ENCODE measurements at regions not wholly inside any gene's neighbourhood (a gene's known extent, or its start where the extent isn't known, plus 50 kb on each side); places are given as distances from the start of the nearest gene placed in this dataset.

- FAIRE-seq (no peak), DNase-seq (ENCODE audit: low read depth, low spot score) (no peak)
- no peaks in the 10 kb centered on the region for H3K4me1 ChIP-seq (ENCODE audit: control insufficient read depth, extremely low read depth, insufficient read depth, low read length)
- no peak overlapping the region for H3K9ac ChIP-seq (ENCODE audit: control insufficient read depth, extremely low read depth, insufficient read depth, low read length)
- H2AFZ ChIP-seq (ENCODE audit: control insufficient read depth, low read length): no peak overlapping the region
- no peak overlapping the region for H3K4me3 ChIP-seq (ENCODE audit: control insufficient read depth in 2 of 3, extremely low read depth in 1 of 3, insufficient read depth in 2 of 3, low read depth in 1 of 3, low read length in 3 of 3)
- TF ChIP-seq CTCF (optimal IDR thresholded peaks at IDR 0.05 in 1 of 3, IDR thresholded peaks at IDR 0.05 in 1 of 3, conservative IDR thresholded peaks at IDR 0.05 in 1 of 3; ENCODE audit: extremely low read depth in 1 of 3, insufficient read depth in 2 of 3, low read length in 3 of 3) (no peak), EZH2 (IDR thresholded peaks at IDR 0.05; ENCODE audit: low read length) (no peak)
- H4K20me1 ChIP-seq (ENCODE audit: control insufficient read depth, extremely low read depth, insufficient read depth, low read length): no peaks in the 10 kb centered on the region
- no peaks in the 10 kb centered on the region for H3K9me1 ChIP-seq (ENCODE audit: control insufficient read depth, extremely low read depth, insufficient read depth, low read length)
- H3K79me2 ChIP-seq (ENCODE audit: control insufficient read depth, insufficient read depth, low read length): no peaks in the 10 kb centered on the region
- H3K27ac ChIP-seq (ENCODE audit: control insufficient read depth, insufficient read depth, low read length): no peak overlapping the region
- no peak overlapping the region for H3K4me2 ChIP-seq (ENCODE audit: control insufficient read depth, extremely low read depth, insufficient read depth, low read depth, low read length)
- H3K27me3 ChIP-seq (ENCODE audit: control insufficient read depth, extremely low read depth, insufficient read depth, low read length): no peaks in the 10 kb centered on the region
- H3K36me3 ChIP-seq (ENCODE audit: control insufficient read depth in 2 of 2, extremely low read depth in 1 of 2, insufficient read depth in 2 of 2, low read length in 2 of 2): no peaks in the 10 kb centered on the region
- dilution Hi-C loops (cut with MboI; ENCODE audit: extremely low pct_ligation_motif_present, low sequenced_read_pairs): no loop called here
- no peaks in the 10 kb centered on the region for H3K9me3 ChIP-seq (ENCODE audit: control insufficient read depth, low read depth, low read length)
Observed at GRCh38 chr10:123399276-123399839, 245.2 kb downstream of the BUB3 start.

DNA sequence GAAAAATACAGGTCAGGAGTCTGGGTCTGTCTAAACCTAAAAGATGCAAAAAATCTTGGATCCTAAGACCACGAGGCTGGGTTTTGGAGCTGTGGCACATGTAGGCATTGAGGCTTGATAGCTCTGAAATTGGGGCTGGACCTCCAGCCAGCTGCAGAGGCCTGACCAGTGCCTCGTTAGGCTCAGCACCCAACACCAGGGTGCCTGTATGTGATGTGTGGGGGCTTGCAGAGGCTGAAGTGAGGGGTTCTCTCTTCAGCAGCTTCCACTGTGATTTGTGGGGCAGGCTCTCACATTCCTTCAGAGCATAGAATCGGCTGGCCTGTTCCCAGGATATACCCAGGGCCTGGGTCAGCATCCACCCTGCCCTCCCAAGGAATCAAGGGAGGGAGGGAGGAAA is 247.8 kb downstream of the BUB3 start:
- H3K79me2 ChIP-seq (ENCODE audit: control insufficient read depth, insufficient read depth, low read length): no peaks in the 10 kb centered on the region
- no peaks in the 10 kb centered on the region for H3K9me3 ChIP-seq (ENCODE audit: control insufficient read depth, low read depth, low read length)
- DNase-seq (ENCODE audit: low read depth, low spot score) (no peak), FAIRE-seq (no peak)
- no peaks in the 10 kb centered on the region for H3K36me3 ChIP-seq (ENCODE audit: control insufficient read depth in 2 of 2, extremely low read depth in 1 of 2, insufficient read depth in 2 of 2, low read length in 2 of 2)
- H3K4me3 ChIP-seq (ENCODE audit: control insufficient read depth in 2 of 3, extremely low read depth in 1 of 3, insufficient read depth in 2 of 3, low read depth in 1 of 3, low read length in 3 of 3): no peak overlapping the region
- H3K27me3 ChIP-seq (ENCODE audit: control insufficient read depth, extremely low read depth, insufficient read depth, low read length): no peaks in the 10 kb centered on the region
- no peaks in the 10 kb centered on the region for H3K9me1 ChIP-seq (ENCODE audit: control insufficient read depth, extremely low read depth, insufficient read depth, low read length)
- no peak overlapping the region for H3K27ac ChIP-seq (ENCODE audit: control insufficient read depth, insufficient read depth, low read length)
- H2AFZ ChIP-seq (ENCODE audit: control insufficient read depth, low read length): no peak overlapping the region
- H3K9ac ChIP-seq (ENCODE audit: control insufficient read depth, extremely low read depth, insufficient read depth, low read length): no peak overlapping the region
- dilution Hi-C loops (cut with MboI; ENCODE audit: extremely low pct_ligation_motif_present, low sequenced_read_pairs): no loop called here
- no peaks in the 10 kb centered on the region for H3K4me1 ChIP-seq (ENCODE audit: control insufficient read depth, extremely low read depth, insufficient read depth, low read length)
- H3K4me2 ChIP-seq (ENCODE audit: control insufficient read depth, extremely low read depth, insufficient read depth, low read depth, low read length): no peak overlapping the region
- H4K20me1 ChIP-seq (ENCODE audit: control insufficient read depth, extremely low read depth, insufficient read depth, low read length): no peaks in the 10 kb centered on the region
- TF ChIP-seq EZH2 (IDR thresholded peaks at IDR 0.05; ENCODE audit: low read length) (no peak), CTCF (optimal IDR thresholded peaks at IDR 0.05 in 1 of 3, IDR thresholded peaks at IDR 0.05 in 1 of 3, conservative IDR thresholded peaks at IDR 0.05 in 1 of 3; ENCODE audit: extremely low read depth in 1 of 3, insufficient read depth in 2 of 3, low read length in 3 of 3) (no peak)
